ENCODE measurements at regions not wholly inside any gene's neighbourhood (a gene's known extent, or its start where the extent isn't known, plus 50 kb on each side); places are given as distances from the start of the nearest gene placed in this dataset.

- H3K27me3 ChIP-seq (replicated peaks; ENCODE audit: insufficient read depth, low read depth, low read length, poor library complexity) = peaks cover 26% of the 10 kb centered on the region
- intact Hi-C loops (cut with micrococcal nuclease; ENCODE audit: unreplicated experiment) = no loop called here
- BruUV-seq (replicated peaks) = no TSS peak
- no peak for DNase-seq (ENCODE audit: low spot score)
- TF ChIP-seq EZH2 (IDR thresholded peaks at IDR 0.05; ENCODE audit: borderline replicate concordance, low read depth, low read length, poor library complexity, severe bottlenecking) = no peak
- TF ChIP-seq, protein P1, sequence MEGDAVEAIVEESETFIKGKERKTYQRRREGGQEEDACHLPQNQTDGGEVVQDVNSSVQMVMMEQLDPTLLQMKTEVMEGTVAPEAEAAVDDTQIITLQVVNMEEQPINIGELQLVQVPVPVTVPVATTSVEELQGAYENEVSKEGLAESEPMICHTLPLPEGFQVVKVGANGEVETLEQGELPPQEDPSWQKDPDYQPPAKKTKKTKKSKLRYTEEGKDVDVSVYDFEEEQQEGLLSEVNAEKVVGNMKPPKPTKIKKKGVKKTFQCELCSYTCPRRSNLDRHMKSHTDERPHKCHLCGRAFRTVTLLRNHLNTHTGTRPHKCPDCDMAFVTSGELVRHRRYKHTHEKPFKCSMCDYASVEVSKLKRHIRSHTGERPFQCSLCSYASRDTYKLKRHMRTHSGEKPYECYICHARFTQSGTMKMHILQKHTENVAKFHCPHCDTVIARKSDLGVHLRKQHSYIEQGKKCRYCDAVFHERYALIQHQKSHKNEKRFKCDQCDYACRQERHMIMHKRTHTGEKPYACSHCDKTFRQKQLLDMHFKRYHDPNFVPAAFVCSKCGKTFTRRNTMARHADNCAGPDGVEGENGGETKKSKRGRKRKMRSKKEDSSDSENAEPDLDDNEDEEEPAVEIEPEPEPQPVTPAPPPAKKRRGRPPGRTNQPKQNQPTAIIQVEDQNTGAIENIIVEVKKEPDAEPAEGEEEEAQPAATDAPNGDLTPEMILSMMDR (conservative IDR thresholded peaks at IDR 0.05; ENCODE audit: low read depth, low read length) = no peak
- no peak overlapping the region for H3K4me3 ChIP-seq (ENCODE audit: low read depth, low read length, poor library complexity, severe bottlenecking)
- ChIA-PET POLR2A (ENCODE audit: low non-redundant PET) (no interaction called here), CTCF (interaction anchor here (0.6 kb wide), 1 partner anchor 270 kb away, joined by 3 read pairs; no protein-coding TSS in a partner anchor)
- H3K36me3 ChIP-seq (ENCODE audit: insufficient read depth, low read length, poor library complexity, severe bottlenecking) = no peaks in the 10 kb centered on the region
- H3K27ac ChIP-seq (ENCODE audit: low read depth, low read length, poor library complexity, severe bottlenecking) = no peak overlapping the region
- H3K9me3 ChIP-seq (ENCODE audit: low read depth, low read length, poor library complexity, severe bottlenecking) = no peaks in the 10 kb centered on the region
- H3K4me1 ChIP-seq (ENCODE audit: insufficient read depth, low read length, poor library complexity, severe bottlenecking) = peaks cover 14% of the 10 kb centered on the region
These were observed 271.0 kb downstream of the CTTN start for GRCh38 chr11:70669281-70669680.

GRCh38 chr11:70669871-70670675 is 271.7 kb downstream of the CTTN start:
- Histone ChIP-seq H3K4me3 (ENCODE audit: low read depth, low read length, poor library complexity, severe bottlenecking) (no peak overlapping the region), H3K27ac (ENCODE audit: low read depth, low read length, poor library complexity, severe bottlenecking) (no peak overlapping the region), H3K27me3 (replicated peaks; ENCODE audit: insufficient read depth, low read depth, low read length, poor library complexity) (peaks cover 22% of the 10 kb centered on the region), H3K9me3 (ENCODE audit: low read depth, low read length, poor library complexity, severe bottlenecking) (no peaks in the 10 kb centered on the region), H3K4me1 (ENCODE audit: insufficient read depth, low read length, poor library complexity, severe bottlenecking) (peaks cover 14% of the 10 kb centered on the region), H3K36me3 (ENCODE audit: insufficient read depth, low read length, poor library complexity, severe bottlenecking) (no peaks in the 10 kb centered on the region)
- intact Hi-C loops (cut with micrococcal nuclease; ENCODE audit: unreplicated experiment) = no loop called here
- CTCF ChIA-PET = interaction anchor here (0.6 kb wide), 1 partner anchor 269 kb away, joined by 3 read pairs; no protein-coding TSS in a partner anchor
- POLR2A ChIA-PET (ENCODE audit: low non-redundant PET) = no interaction called here
- TF ChIP-seq EZH2 (IDR thresholded peaks at IDR 0.05; ENCODE audit: borderline replicate concordance, low read depth, low read length, poor library complexity, severe bottlenecking) = no peak
- TF ChIP-seq, protein P1 (conservative IDR thresholded peaks at IDR 0.05; ENCODE audit: low read depth, low read length) = no peak
- DNase-seq (ENCODE audit: low spot score) = no peak
- BruUV-seq (replicated peaks) = no TSS peak

- Histone ChIP-seq H3K36me3 (ENCODE audit: insufficient read depth, low read length, poor library complexity, severe bottlenecking) (no peaks in the 10 kb centered on the region), H3K27me3 (replicated peaks; ENCODE audit: insufficient read depth, low read depth, low read length, poor library complexity) (peaks cover 19% of the 10 kb centered on the region), H3K9me3 (ENCODE audit: low read depth, low read length, poor library complexity, severe bottlenecking) (no peaks in the 10 kb centered on the region), H3K4me3 (ENCODE audit: low read depth, low read length, poor library complexity, severe bottlenecking) (no peak overlapping the region), H3K4me1 (ENCODE audit: insufficient read depth, low read length, poor library complexity, severe bottlenecking) (peaks cover 14% of the 10 kb centered on the region), H3K27ac (ENCODE audit: low read depth, low read length, poor library complexity, severe bottlenecking) (no peak overlapping the region)
- BruUV-seq (replicated peaks) = no TSS peak
- no peak for TF ChIP-seq EZH2 (IDR thresholded peaks at IDR 0.05; ENCODE audit: borderline replicate concordance, low read depth, low read length, poor library complexity, severe bottlenecking)
- TF ChIP-seq, protein P1 (conservative IDR thresholded peaks at IDR 0.05; ENCODE audit: low read depth, low read length) = no peak
- intact Hi-C loops (cut with micrococcal nuclease; ENCODE audit: unreplicated experiment) = no loop called here
- POLR2A ChIA-PET (ENCODE audit: low non-redundant PET) = no interaction called here
- DNase-seq (ENCODE audit: low spot score) = no peak
- CTCF ChIA-PET = no interaction called here
These were observed 272.3 kb downstream of the CTTN start for GRCh38 chr11:70670676-70671034.

Data from A673 (cell line).